ENCODE measurements at regions not wholly inside any gene's neighbourhood (a gene's known extent, or its start where the extent isn't known, plus 50 kb on each side); places are given as distances from the start of the nearest gene placed in this dataset.

GRCh38 chr15:77783636-77784035 is 150.9 kb upstream of the LINGO1 start:
- H2BK12ac ChIP-seq (ENCODE audit: low read depth, low read length): no peak overlapping the region
- no peak overlapping the region for H2AFZ ChIP-seq (ENCODE audit: low read length)
- WGBS, 2 experiments (ENCODE audit: extremely low coverage in 1 of 2, insufficient coverage in 1 of 2, insufficient read length in 1 of 2, insufficient replicate concordance in 2 of 2, low coverage in 1 of 2, low lambda C conversion rate in 2 of 2, missing lambda C conversion rate in 1 of 2): 80% methylated on average over 8 of the region's 10 CpGs; no CpG with 5 or more reads in 1 of the 2 experiments
- H3K14ac ChIP-seq (ENCODE audit: insufficient read length): no peak overlapping the region
- H3K4me3 ChIP-seq (ENCODE audit: extremely low read depth in 1 of 4, insufficient read depth in 2 of 4, low read depth in 3 of 4, low read length in 4 of 4): no peak overlapping the region
- no peaks in the 10 kb centered on the region for H3K79me2 ChIP-seq (ENCODE audit: control insufficient read depth in 1 of 2, insufficient read depth in 2 of 2, low read length in 2 of 2)
- no peak overlapping the region for H3K4ac ChIP-seq (replicated peaks; ENCODE audit: insufficient read length, low read depth, low read length)
- no peaks in the 10 kb centered on the region for H4K20me1 ChIP-seq (replicated peaks in 1 of 2; ENCODE audit: control insufficient read depth in 1 of 2, insufficient read depth in 2 of 2, low read length in 2 of 2)
- H3K27me3 ChIP-seq (replicated peaks in 1 of 4; ENCODE audit: control insufficient read depth in 3 of 4, extremely low read depth in 1 of 4, insufficient read depth in 3 of 4, low read length in 3 of 4): no peaks in the 10 kb centered on the region
- no peak overlapping the region for H3K56ac ChIP-seq (replicated peaks; ENCODE audit: insufficient read length, low read depth, low read length)
- no peak overlapping the region for H2BK15ac ChIP-seq (ENCODE audit: low read length)
- DNase-seq (ENCODE audit: low read depth in 1 of 2, low spot score in 2 of 2) (no peak), FAIRE-seq (no peak)
- peak overlapping the region; percentile 39; the same call in 1 of the 2 replicates for H2AK5ac ChIP-seq (ENCODE audit: low read depth, low read length)
- no peak overlapping the region for H3K18ac ChIP-seq (ENCODE audit: extremely low read depth, low read length)
- H3K36me3 ChIP-seq (ENCODE audit: control insufficient read depth in 2 of 4, insufficient read depth in 4 of 4, low read length in 3 of 4): no peaks in the 10 kb centered on the region
- H3K9ac ChIP-seq (replicated peaks in 1 of 4; ENCODE audit: extremely low read depth in 1 of 4, low read depth in 3 of 4, low read length in 3 of 4): no peak overlapping the region
- POLR2A ChIA-PET (ENCODE audit: partially characterized antibody): interaction anchor here (1.1 kb wide), 1 partner anchor 44 kb away, joined by 3 read pairs; no protein-coding TSS in a partner anchor
- no peak overlapping the region for H4K91ac ChIP-seq (replicated peaks; ENCODE audit: insufficient read length, low read length)
- H3K4me1 ChIP-seq (replicated peaks in 1 of 4; ENCODE audit: control insufficient read depth in 3 of 4, insufficient read depth in 4 of 4, low read length in 3 of 4): peaks cover 0 to 10% (median 7%) of the 10 kb centered on the region in 4 experiments; a peak in 6 of 7 replicates
- no peak overlapping the region for H3K4me2 ChIP-seq (ENCODE audit: insufficient read depth in 1 of 2, low read depth in 2 of 2, low read length in 2 of 2)
- peak overlapping the region; percentile 57 for H4K8ac ChIP-seq (ENCODE audit: extremely low read depth, insufficient read depth, low read length)
- no peak overlapping the region for H2BK120ac ChIP-seq (replicated peaks; ENCODE audit: low read depth, low read length)
- no peak overlapping the region for H4K5ac ChIP-seq (ENCODE audit: insufficient read length, low read depth, low read length)
- 0 out of 4 replicates have a peak, but pooled peaks cover 0 to 3% of the 10 kb centered on the region in 2 experiments for H3K9me3 ChIP-seq (ENCODE audit: insufficient read depth in 2 of 2, low read depth in 1 of 2, low read length in 1 of 2)
- H3K27ac ChIP-seq (ENCODE audit: low read depth, low read length): no peak overlapping the region
- 0 out of 2 replicates have a peak, but pooled peaks cover 1% of the 10 kb centered on the region for H3K23me2 ChIP-seq (ENCODE audit: low read depth, low read length)
- no peak overlapping the region for H3K23ac ChIP-seq (ENCODE audit: insufficient read length)
- CTCF ChIA-PET (ENCODE audit: partially characterized antibody): interaction anchor here (0.8 to 9.3 kb wide), 31 partner anchors 10 to 664 kb away, joined by 3 to 78 read pairs (median 7); no protein-coding TSS in a partner anchor
- no peaks in the 10 kb centered on the region for H3K79me1 ChIP-seq (ENCODE audit: low read depth, low read length)
- H2BK5ac ChIP-seq (ENCODE audit: low read depth, low read length): no peak overlapping the region; the same call in 1 of the 2 replicates
- no peak overlapping the region for H2BK20ac ChIP-seq (ENCODE audit: low read length)
- TF ChIP-seq TAF1 (IDR thresholded peaks at IDR 0.05; ENCODE audit: low read depth, low read length) (no peak), PHF8 (conservative IDR thresholded peaks at IDR 0.05; ENCODE audit: low read depth, low read length) (no peak), POLR2A (IDR thresholded peaks at IDR 0.05; ENCODE audit: control extremely low read depth in 1 of 2, low read depth in 2 of 2, low read length in 2 of 2) (no peak), CHD1 (IDR thresholded peaks at IDR 0.05; ENCODE audit: low read depth, low read length) (no peak), EZH2 (IDR thresholded peaks at IDR 0.05; ENCODE audit: low read depth, low read length, severe bottlenecking) (no peak), HDAC6 (IDR thresholded peaks at IDR 0.05; ENCODE audit: low read depth, low read length) (no peak), POLR2AphosphoS5 (IDR thresholded peaks at IDR 0.05; ENCODE audit: low read depth, low read length) (no peak), BRCA1 (IDR thresholded peaks at IDR 0.05; ENCODE audit: low read depth, low read length) (no peak), RNF2 (IDR thresholded peaks at IDR 0.05; ENCODE audit: borderline replicate concordance, low read depth, low read length, missing control alignments, poor library complexity, severe bottlenecking) (no peak), CHD2 (IDR thresholded peaks at IDR 0.05; ENCODE audit: low read length) (no peak), ATF3 (IDR thresholded peaks at IDR 0.05; ENCODE audit: insufficient read depth, low read depth, low read length) (no peak)

Measured in H1 (cell line).